IMR-90 (cell line): ENCODE measurements at regions not wholly inside any gene's neighbourhood (a gene's known extent, or its start where the extent isn't known, plus 50 kb on each side); places are given as distances from the start of the nearest gene placed in this dataset.

Source experiments
- ATAC-seq: fragments of 200-7000 bp; cut with Tn5 transposase; 2 replicates; pipeline ENCODE4 v1.9.1; 2020; ENCODE audit warnings: low read depth, mild to moderate bottlenecking, moderate library complexity
- BruUV-seq: library from RNA; stranded (reverse); fragments of 400-500 nt; replicated peaks from 2 replicates; lab custom pipeline; 2021; lab: Mats Ljungman, UMichigan
- CTCF ChIA-PET: fragments of 300-600 bp; formaldehyde crosslinking; extraction: SDS; loops from one replicate; lab custom pipeline; 2021; ENCODE audit warnings: antibody characterized with exemption; lab: Yijun Ruan, JAX
- POLR2A ChIA-PET: fragments of 300-600 bp; sonication (Branson Sonifier 250); formaldehyde crosslinking; loops from one replicate; lab custom pipeline; 2022; ENCODE audit warnings: antibody characterized with exemption; ENCODE audit not compliant: unreplicated experiment; lab: Charles Lee
- DNase-seq: peaks from one replicate; pipeline ENCODE4 v3.0.0; 2013
- H2AFZ ChIP-seq: replicated peaks from 2 replicates; pipeline ENCODE3; 2013; ENCODE audit warnings: low read length, mild to moderate bottlenecking; ENCODE audit not compliant: poor library complexity
- H2AK5ac ChIP-seq: 2 replicates; pipeline ENCODE4 v1.6.1; 2013; ENCODE audit warnings: low read depth, low read length, inconsistent platforms
- H2AK9ac ChIP-seq: replicated peaks from 2 replicates; pipeline ENCODE3; 2013; ENCODE audit warnings: mild to moderate bottlenecking, low read depth, low read length, moderate library complexity; ENCODE audit not compliant: poor library complexity
- H2BK120ac ChIP-seq: 2 replicates; pipeline ENCODE4 v1.6.1; 2013; ENCODE audit warnings: low read depth, low read length, inconsistent platforms
- H2BK15ac ChIP-seq: 3 replicates; pipeline ENCODE4 v1.6.1; 2013; ENCODE audit warnings: low read depth, low read length, inconsistent platforms
- H2BK20ac ChIP-seq: 2 replicates; pipeline ENCODE4 v1.6.1; 2013; ENCODE audit warnings: low read depth, mild to moderate bottlenecking, inconsistent platforms, low read length, moderate library complexity
- H2BK5ac ChIP-seq: 2 replicates; pipeline ENCODE4 v1.6.1; 2013; ENCODE audit warnings: mild to moderate bottlenecking, low read depth, low read length, inconsistent platforms; ENCODE audit not compliant: poor library complexity, severe bottlenecking
- H3K14ac ChIP-seq: replicated peaks from 2 replicates; pipeline ENCODE4 v1.6.1; 2013; ENCODE audit warnings: low read depth, low read length, inconsistent platforms
- H3K18ac ChIP-seq: 2 replicates; pipeline ENCODE4 v1.6.1; 2013; ENCODE audit warnings: low read depth, low read length, control low read depth
- H3K23ac ChIP-seq: 2 replicates; pipeline ENCODE4 v1.6.1; 2013; ENCODE audit warnings: low read depth, low read length, inconsistent platforms
- H3K27ac ChIP-seq: 2 replicates; pipeline ENCODE4 v1.5.1; 2013; ENCODE audit warnings: mild to moderate bottlenecking, control low read depth, low read length; ENCODE audit not compliant: insufficient read depth
- H3K27me3 ChIP-seq: 2 replicates; pipeline ENCODE4 v1.6.1; 2013; ENCODE audit warnings: low read length; ENCODE audit not compliant: control insufficient read depth, insufficient read depth
- H3K36me3 ChIP-seq: 2 replicates; pipeline ENCODE4 v1.6.1; 2013; ENCODE audit warnings: low read length, mixed read lengths; ENCODE audit not compliant: control insufficient read depth, insufficient read depth
- H3K4ac ChIP-seq: 2 replicates; pipeline ENCODE4 v1.6.1; 2013; ENCODE audit warnings: low read depth, low read length, inconsistent platforms
- H3K4me1 ChIP-seq: 2 replicates; pipeline ENCODE4 v1.6.1; 2013; ENCODE audit warnings: low read length, mixed read lengths; ENCODE audit not compliant: control insufficient read depth, insufficient read depth
- H3K4me2 ChIP-seq: 2 replicates; pipeline ENCODE4 v1.6.1; 2013; ENCODE audit warnings: low read depth, mild to moderate bottlenecking, control low read depth, low read length, moderate library complexity
- H3K4me3 ChIP-seq: 2 replicates; pipeline ENCODE4 v1.5.1; 2013; ENCODE audit warnings: low read depth, mild to moderate bottlenecking, control low read depth, low read length, moderate library complexity; ENCODE audit not compliant: insufficient read depth
- H3K56ac ChIP-seq: 2 replicates; pipeline ENCODE4 v1.6.1; 2013; ENCODE audit warnings: low read length, inconsistent platforms; ENCODE audit not compliant: insufficient read depth; ENCODE audit errors: extremely low read depth
- H3K79me1 ChIP-seq, 2 experiments: 2 replicates each; pipeline ENCODE4 v1.6.1; 2013; ENCODE audit warnings: low read length in 2 of 2, inconsistent platforms in 1 of 2, low read depth in 1 of 2
- H3K9ac ChIP-seq: 2 replicates; pipeline ENCODE4 v1.6.1; 2013; ENCODE audit warnings: low read depth, low read length, control low read depth
- H3K9me1 ChIP-seq: 2 replicates; pipeline ENCODE4 v1.6.1; 2013; ENCODE audit warnings: low read length, inconsistent platforms; ENCODE audit not compliant: insufficient read depth
- H3K9me3 ChIP-seq: 2 replicates; pipeline ENCODE4 v1.6.1; 2013; ENCODE audit warnings: low read length; ENCODE audit not compliant: control insufficient read depth, insufficient read depth
- H4K20me1 ChIP-seq: 2 replicates; pipeline ENCODE4 v1.6.1; 2013; ENCODE audit warnings: low read length, inconsistent platforms; ENCODE audit not compliant: insufficient read depth
- H4K5ac ChIP-seq: 2 replicates; pipeline ENCODE4 v1.6.1; 2013; ENCODE audit warnings: mild to moderate bottlenecking, low read depth, low read length, control low read depth
- H4K8ac ChIP-seq, 2 experiments: 2 replicates each; pipeline ENCODE4 v1.6.1; 2013; ENCODE audit warnings: low read depth in 2 of 2, low read length in 2 of 2, control low read depth in 1 of 2, inconsistent platforms in 1 of 2
- H4K91ac ChIP-seq: 2 replicates; pipeline ENCODE4 v1.6.1; 2013; ENCODE audit warnings: low read depth, low read length, inconsistent platforms; ENCODE audit not compliant: insufficient read depth
- BHLHE40 ChIP-seq: fragments of 150-350 bp; IDR thresholded peaks from 2 replicates; pipeline ENCODE4 v1.6.1; 2016; ENCODE audit warnings: mild to moderate bottlenecking, low read depth, low read length
- CEBPB ChIP-seq: IDR thresholded peaks from 2 replicates; pipeline ENCODE4 v1.6.1; 2012; ENCODE audit warnings: low read depth, low read length, improper control_type of control experiment
- CHD1 ChIP-seq: IDR thresholded peaks from 2 replicates; pipeline ENCODE4 v1.6.1; 2012; ENCODE audit warnings: low read depth, low read length, improper control_type of control experiment
- FOS ChIP-seq: fragments of 150-350 bp; IDR thresholded peaks from 2 replicates; pipeline ENCODE4 v1.6.1; 2016; ENCODE audit warnings: low read depth, low read length
- MAFK ChIP-seq: IDR thresholded peaks from 2 replicates; pipeline ENCODE4 v1.6.1; 2012; ENCODE audit warnings: low read depth, low read length, improper control_type of control experiment
- MAZ ChIP-seq: IDR thresholded peaks from 2 replicates; pipeline ENCODE4 v1.6.1; 2012; ENCODE audit warnings: low read depth, mild to moderate bottlenecking, low read length, improper control_type of control experiment, moderate library complexity, borderline replicate concordance
- MXI1 ChIP-seq: IDR thresholded peaks from 2 replicates; pipeline ENCODE4 v1.6.1; 2012; ENCODE audit warnings: low read depth, mild to moderate bottlenecking, low read length, moderate library complexity, borderline replicate concordance
- NFE2L2 ChIP-seq: fragments of 150-350 bp; IDR thresholded peaks from 2 replicates; pipeline ENCODE4 v1.6.1; 2016; ENCODE audit warnings: low read depth, mild to moderate bottlenecking, low read length
- POLR2A ChIP-seq: IDR thresholded peaks from 2 replicates; pipeline ENCODE4 v1.6.1; 2012; ENCODE audit warnings: mild to moderate bottlenecking, low read depth, low read length
- RAD21 ChIP-seq: IDR thresholded peaks from 2 replicates; pipeline ENCODE4 v1.6.1; 2012; ENCODE audit warnings: low read length, improper control_type of control experiment
- RCOR1 ChIP-seq: IDR thresholded peaks from 2 replicates; pipeline ENCODE4 v1.6.1; 2012; ENCODE audit warnings: mild to moderate bottlenecking, low read length, improper control_type of control experiment; ENCODE audit not compliant: insufficient replicate concordance
- RFX5 ChIP-seq: IDR thresholded peaks from 2 replicates; pipeline ENCODE4 v1.8.0; 2012; ENCODE audit warnings: low read depth, mild to moderate bottlenecking, low read length, moderate library complexity
- SMC3 ChIP-seq: fragments of 150-350 bp; IDR thresholded peaks from 2 replicates; pipeline ENCODE4 v1.6.1; 2016; ENCODE audit warnings: low read depth, mild to moderate bottlenecking, antibody characterized with exemption, low read length, moderate library complexity
- WGBS, 2 experiments: methylation state at CpG; one replicate each; pipeline versions ENCODE4 v1.1.5 to v1.1.7; 2013; ENCODE audit warnings: missing lambda C conversion rate in 2 of 2; ENCODE audit not compliant: insufficient read length in 1 of 2; ENCODE audit errors: extremely low coverage in 2 of 2; 5-methylcytosine and 5-hydroxymethylcytosine counted together
- dilution Hi-C: fragments of 300-500 bp; cut with HindIII; formaldehyde crosslinking; loops from one replicate; pipeline ENCODE4 v1.14.3; 2018; ENCODE audit warnings: low sequenced_read_pairs; ENCODE audit not compliant: unreplicated experiment
- in situ Hi-C: fragments of 300-500 bp; cut with MboI; formaldehyde crosslinking; loops from 3 replicates; pipeline ENCODE4 v1.14.3; 2019; ENCODE audit warnings: low sequenced_read_pairs, inconsistent platforms, mixed read lengths
- intact Hi-C: fragments of 100-400 bp; cut with micrococcal nuclease; formaldehyde crosslinking; loops from 2 replicates; pipeline ENCODE4 v1.10.0; 2022
- TF ChIP-seq, protein P1 (sequence below): conservative IDR thresholded peaks from 2 replicates; pipeline ENCODE4 v1.5.1; 2012; ENCODE audit warnings: mild to moderate bottlenecking, low read depth, low read length, improper control_type of control experiment
- TF ChIP-seq, protein P2 (sequence below): fragments of 150-350 bp; IDR thresholded peaks from 2 replicates; pipeline ENCODE4 v1.6.1; 2016; ENCODE audit warnings: low read depth, mild to moderate bottlenecking, low read length, moderate library complexity, borderline replicate concordance

DNA sequence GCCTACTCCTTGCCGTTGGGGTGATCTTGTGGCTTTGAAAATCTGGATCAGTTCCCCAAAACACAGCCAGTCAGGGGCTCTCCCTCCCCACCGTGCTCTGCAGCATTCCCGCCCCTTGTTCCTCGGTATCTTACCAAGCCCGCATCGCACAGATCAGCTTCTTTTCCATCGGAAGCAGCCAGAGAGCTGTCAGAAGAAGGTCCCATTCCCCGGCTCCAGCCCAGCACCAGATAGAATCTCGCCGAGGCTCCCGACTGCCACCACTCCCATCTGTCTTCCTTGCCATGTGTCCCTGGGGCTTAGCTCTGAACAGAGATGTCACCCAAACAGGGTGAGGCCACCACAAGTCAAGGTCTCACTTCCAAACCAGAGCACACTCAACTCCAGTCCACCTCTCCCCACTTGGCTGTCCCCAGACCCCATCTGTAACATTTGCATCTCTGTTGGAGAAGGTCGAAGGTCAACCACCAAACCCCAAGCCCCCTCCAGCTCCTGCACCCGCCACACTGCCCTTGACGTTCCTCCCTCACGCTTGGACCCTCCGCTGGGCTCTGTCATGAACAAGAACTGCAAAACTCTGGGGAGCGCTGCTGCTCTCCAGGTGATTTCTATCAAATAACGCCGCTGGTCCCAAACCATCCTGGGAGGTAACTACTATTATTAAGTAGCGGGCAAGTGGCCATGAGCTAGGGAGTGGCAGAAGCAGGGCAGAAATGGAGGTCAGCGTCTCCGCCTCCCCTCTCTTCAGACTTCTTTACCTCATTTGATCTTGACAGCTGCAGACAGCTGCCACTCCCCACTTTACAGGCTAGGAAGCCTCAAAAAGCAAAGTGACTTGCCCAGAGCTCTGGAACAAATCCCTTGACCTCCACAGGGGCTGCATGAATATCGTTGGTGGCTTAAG is 70.0 kb upstream of the TAF1B start:
- no peak overlapping the region for H2BK20ac ChIP-seq
- no TSS peak for BruUV-seq
- no peak overlapping the region for H2AFZ ChIP-seq
- POLR2A ChIA-PET = no interaction called here
- no peak overlapping the region for H4K8ac ChIP-seq
- H4K20me1 ChIP-seq = no peaks in the 10 kb centered on the region
- CTCF ChIA-PET = no interaction called here
- H2BK120ac ChIP-seq = no peak overlapping the region
- H3K14ac ChIP-seq = no peak overlapping the region
- H2BK15ac ChIP-seq = no peak overlapping the region
- dilution Hi-C loops (no loop called here), intact Hi-C loops (no loop called here), in situ Hi-C loops (no loop called here)
- no peak overlapping the region for H2AK9ac ChIP-seq
- no peaks in the 10 kb centered on the region for H3K9me3 ChIP-seq
- DNase-seq (no peak), ATAC-seq (no peak)
- no peak overlapping the region for H3K27ac ChIP-seq
- H3K9ac ChIP-seq = no peak overlapping the region
- no peak overlapping the region for H4K5ac ChIP-seq
- H3K23ac ChIP-seq = no peak overlapping the region
- H3K79me1 ChIP-seq = no peaks in the 10 kb centered on the region
- H3K4me2 ChIP-seq = no peak overlapping the region
- H3K27me3 ChIP-seq = peaks cover 11% of the 10 kb centered on the region; the same call in 1 of the 2 replicates
- no peak overlapping the region for H3K4ac ChIP-seq
- no peak overlapping the region for H3K56ac ChIP-seq
- peaks cover 9% of the 10 kb centered on the region; the same call in 1 of the 2 replicates for H3K4me1 ChIP-seq
- H3K4me3 ChIP-seq = no peak overlapping the region
- no peak overlapping the region for H2BK5ac ChIP-seq
- no peaks in the 10 kb centered on the region for H3K36me3 ChIP-seq
- no peak overlapping the region for H2AK5ac ChIP-seq
- H4K91ac ChIP-seq = no peak overlapping the region
- H3K9me1 ChIP-seq = 0 out of 2 replicates have a peak, but pooled peaks cover 3% of the 10 kb centered on the region
- 54% methylated on average over 5 of the region's 23 CpGs; no CpG with 5 or more reads in 1 of the 2 experiments for WGBS, 2 experiments
- no peak overlapping the region for H3K18ac ChIP-seq
- TF ChIP-seq FOS (no peak), RCOR1 (no peak), CEBPB (no peak), BHLHE40 (no peak), SMC3 (no peak), RFX5 (no peak), RAD21 (no peak), POLR2A (no peak), NFE2L2 (no peak), MXI1 (no peak), MAZ (no peak), MAFK (no peak), CHD1 (no peak)
- TF ChIP-seq, protein P1, sequence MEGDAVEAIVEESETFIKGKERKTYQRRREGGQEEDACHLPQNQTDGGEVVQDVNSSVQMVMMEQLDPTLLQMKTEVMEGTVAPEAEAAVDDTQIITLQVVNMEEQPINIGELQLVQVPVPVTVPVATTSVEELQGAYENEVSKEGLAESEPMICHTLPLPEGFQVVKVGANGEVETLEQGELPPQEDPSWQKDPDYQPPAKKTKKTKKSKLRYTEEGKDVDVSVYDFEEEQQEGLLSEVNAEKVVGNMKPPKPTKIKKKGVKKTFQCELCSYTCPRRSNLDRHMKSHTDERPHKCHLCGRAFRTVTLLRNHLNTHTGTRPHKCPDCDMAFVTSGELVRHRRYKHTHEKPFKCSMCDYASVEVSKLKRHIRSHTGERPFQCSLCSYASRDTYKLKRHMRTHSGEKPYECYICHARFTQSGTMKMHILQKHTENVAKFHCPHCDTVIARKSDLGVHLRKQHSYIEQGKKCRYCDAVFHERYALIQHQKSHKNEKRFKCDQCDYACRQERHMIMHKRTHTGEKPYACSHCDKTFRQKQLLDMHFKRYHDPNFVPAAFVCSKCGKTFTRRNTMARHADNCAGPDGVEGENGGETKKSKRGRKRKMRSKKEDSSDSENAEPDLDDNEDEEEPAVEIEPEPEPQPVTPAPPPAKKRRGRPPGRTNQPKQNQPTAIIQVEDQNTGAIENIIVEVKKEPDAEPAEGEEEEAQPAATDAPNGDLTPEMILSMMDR = no peak
- TF ChIP-seq, protein P2, sequence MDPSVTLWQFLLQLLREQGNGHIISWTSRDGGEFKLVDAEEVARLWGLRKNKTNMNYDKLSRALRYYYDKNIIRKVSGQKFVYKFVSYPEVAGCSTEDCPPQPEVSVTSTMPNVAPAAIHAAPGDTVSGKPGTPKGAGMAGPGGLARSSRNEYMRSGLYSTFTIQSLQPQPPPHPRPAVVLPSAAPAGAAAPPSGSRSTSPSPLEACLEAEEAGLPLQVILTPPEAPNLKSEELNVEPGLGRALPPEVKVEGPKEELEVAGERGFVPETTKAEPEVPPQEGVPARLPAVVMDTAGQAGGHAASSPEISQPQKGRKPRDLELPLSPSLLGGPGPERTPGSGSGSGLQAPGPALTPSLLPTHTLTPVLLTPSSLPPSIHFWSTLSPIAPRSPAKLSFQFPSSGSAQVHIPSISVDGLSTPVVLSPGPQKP = no peak
